Kidney (tissue), 13 donors: ENCODE measurements at regions not wholly inside any gene's neighbourhood (a gene's known extent, or its start where the extent isn't known, plus 50 kb on each side); places are given as distances from the start of the nearest gene placed in this dataset.

Source experiments
- DNase-seq, 5 donors: peaks; one replicate each; pipeline ENCODE4 v3.0.0-alpha.2; 2013 to 2020
- FAIRE-seq: peaks from 2 replicates; lab custom pipeline; 2012; peaks lifted over from hg19 to GRCh38; lab: Jason Lieb, UNC
- H3K27ac ChIP-seq, 2 donors: one replicate each; pipeline ENCODE4 v1.7.0; 2013; ENCODE audit warnings: low read depth in 2 of 2, low read length in 2 of 2, inconsistent platforms in 1 of 2
- H3K27me3 ChIP-seq: one replicate; pipeline ENCODE4 v1.7.1; 2013; ENCODE audit warnings: low read length, inconsistent platforms; ENCODE audit not compliant: control insufficient read depth, insufficient read depth
- H3K36me3 ChIP-seq, 3 donors: one replicate each; pipeline versions ENCODE4 v1.7.0 to v1.7.1; 2013; ENCODE audit warnings: low read length in 3 of 3, control low read depth in 1 of 3, inconsistent platforms in 1 of 3; ENCODE audit not compliant: insufficient read depth in 3 of 3, control insufficient read depth in 2 of 3
- H3K4me1 ChIP-seq, 3 donors: one replicate each; pipeline versions ENCODE4 v1.7.0 to v1.7.1; 2013; ENCODE audit warnings: low read length in 3 of 3, inconsistent platforms in 1 of 3, low read depth in 1 of 3; ENCODE audit not compliant: control insufficient read depth in 2 of 3, insufficient read depth in 2 of 3
- H3K4me3 ChIP-seq, 3 donors: one replicate each; pipeline versions ENCODE4 v1.7.0 to v1.8.1; 2013; ENCODE audit warnings: low read length in 3 of 3, control low read depth in 1 of 3, inconsistent platforms in 1 of 3
- H3K9ac ChIP-seq, 3 donors: one replicate each; pipeline versions ENCODE4 v1.7.0 to v1.7.1; 2013; ENCODE audit warnings: low read length in 3 of 3, control low read depth in 1 of 3, inconsistent platforms in 1 of 3
- H3K9me3 ChIP-seq, 3 donors: one replicate each; pipeline versions ENCODE4 v1.7.0 to v1.7.1; 2013; ENCODE audit warnings: low read length in 3 of 3, control low read depth in 1 of 3, inconsistent platforms in 1 of 3; ENCODE audit not compliant: control insufficient read depth in 2 of 3, insufficient read depth in 1 of 3
- CTCF ChIP-seq: IDR thresholded peaks from 3 replicates; pipeline ENCODE4 v1.5.1; 2012; ENCODE audit warnings: mild to moderate bottlenecking, moderate library complexity, borderline replicate concordance; ENCODE audit not compliant: insufficient read depth; ENCODE audit errors: extremely low read depth
- intact Hi-C: fragments of 100-400 bp; cut with DNase I; formaldehyde crosslinking; loops from one replicate; pipeline ENCODE4 v1.11.1; 2022
- donor health status: control.
- donor health status: control.
- donor health status: control.
- donor health status: control.
- donor health status: control.
- donor health status: DM: yes; HTN: yes; CAD: no.
- donor health status: Normal renal cell carcinoma (clear cell type).

- FAIRE-seq (no peak), DNase-seq (no peak)
- Histone ChIP-seq H3K4me1 (no peaks in the 10 kb centered on the region), H3K27me3 (no peaks in the 10 kb centered on the region), H3K9ac (no peak overlapping the region), H3K36me3 (no peaks in the 10 kb centered on the region), H3K4me3 (no peak overlapping the region), H3K27ac (no peak overlapping the region), H3K9me3 (peaks cover 0 to 12% (median 0%) of the 10 kb centered on the region in 3 donors)
- no peak for TF ChIP-seq CTCF
- intact Hi-C loops = no loop called here
These were observed 174.8 kb downstream of the PHETA1 start for GRCh38 chr12:111193977-111194702.

GRCh38 chr12:111193496-111193895 lies 175.4 kb downstream of the PHETA1 start:
- no peak overlapping the region for H3K9ac ChIP-seq
- no peak overlapping the region for H3K4me3 ChIP-seq
- intact Hi-C loops = no loop called here
- DNase-seq (no peak), FAIRE-seq (no peak)
- no peaks in the 10 kb centered on the region for H3K27me3 ChIP-seq
- no peaks in the 10 kb centered on the region for H3K36me3 ChIP-seq
- peaks cover 0 to 12% (median 0%) of the 10 kb centered on the region in 3 donors for H3K9me3 ChIP-seq
- H3K27ac ChIP-seq = no peak overlapping the region
- TF ChIP-seq CTCF = no peak
- H3K4me1 ChIP-seq = no peaks in the 10 kb centered on the region

GRCh38 chr12:111193067-111193466 lies 175.8 kb downstream of the PHETA1 start:
- FAIRE-seq (no peak), DNase-seq (no peak)
- Histone ChIP-seq H3K4me1 (no peaks in the 10 kb centered on the region), H3K27ac (no peak overlapping the region), H3K9ac (no peak overlapping the region), H3K36me3 (no peaks in the 10 kb centered on the region), H3K27me3 (no peaks in the 10 kb centered on the region), H3K9me3 (peaks cover 0 to 12% (median 0%) of the 10 kb centered on the region in 3 donors), H3K4me3 (no peak overlapping the region)
- no peak for TF ChIP-seq CTCF
- intact Hi-C loops = no loop called here
